IMR-90 (cell line): ENCODE measurements at regions not wholly inside any gene's neighbourhood (a gene's known extent, or its start where the extent isn't known, plus 50 kb on each side); places are given as distances from the start of the nearest gene placed in this dataset.

Experiments used
- ATAC-seq: fragments of 200-7000 bp; cut with Tn5 transposase; 2 replicates; pipeline ENCODE4 v1.9.1; 2020; ENCODE audit warnings: low read depth, mild to moderate bottlenecking, moderate library complexity
- BruUV-seq: library from RNA; stranded (reverse); fragments of 400-500 nt; replicated peaks from 2 replicates; lab custom pipeline; 2021; lab: Mats Ljungman, UMichigan
- CTCF ChIA-PET: fragments of 300-600 bp; formaldehyde crosslinking; extraction: SDS; loops from one replicate; lab custom pipeline; 2021; ENCODE audit warnings: antibody characterized with exemption; lab: Yijun Ruan, JAX
- POLR2A ChIA-PET: fragments of 300-600 bp; sonication (Branson Sonifier 250); formaldehyde crosslinking; loops from one replicate; lab custom pipeline; 2022; ENCODE audit warnings: antibody characterized with exemption; ENCODE audit not compliant: unreplicated experiment; lab: Charles Lee
- DNase-seq: peaks from one replicate; pipeline ENCODE4 v3.0.0; 2013
- H2AFZ ChIP-seq: replicated peaks from 2 replicates; pipeline ENCODE3; 2013; ENCODE audit warnings: low read length, mild to moderate bottlenecking; ENCODE audit not compliant: poor library complexity
- H2AK5ac ChIP-seq: 2 replicates; pipeline ENCODE4 v1.6.1; 2013; ENCODE audit warnings: low read depth, low read length, inconsistent platforms
- H2AK9ac ChIP-seq: replicated peaks from 2 replicates; pipeline ENCODE3; 2013; ENCODE audit warnings: mild to moderate bottlenecking, low read depth, low read length, moderate library complexity; ENCODE audit not compliant: poor library complexity
- H2BK120ac ChIP-seq: 2 replicates; pipeline ENCODE4 v1.6.1; 2013; ENCODE audit warnings: low read depth, low read length, inconsistent platforms
- H2BK15ac ChIP-seq: 3 replicates; pipeline ENCODE4 v1.6.1; 2013; ENCODE audit warnings: low read depth, low read length, inconsistent platforms
- H2BK20ac ChIP-seq: 2 replicates; pipeline ENCODE4 v1.6.1; 2013; ENCODE audit warnings: low read depth, mild to moderate bottlenecking, inconsistent platforms, low read length, moderate library complexity
- H2BK5ac ChIP-seq: 2 replicates; pipeline ENCODE4 v1.6.1; 2013; ENCODE audit warnings: mild to moderate bottlenecking, low read depth, low read length, inconsistent platforms; ENCODE audit not compliant: poor library complexity, severe bottlenecking
- H3K14ac ChIP-seq: replicated peaks from 2 replicates; pipeline ENCODE4 v1.6.1; 2013; ENCODE audit warnings: low read depth, low read length, inconsistent platforms
- H3K18ac ChIP-seq: 2 replicates; pipeline ENCODE4 v1.6.1; 2013; ENCODE audit warnings: low read depth, low read length, control low read depth
- H3K23ac ChIP-seq: 2 replicates; pipeline ENCODE4 v1.6.1; 2013; ENCODE audit warnings: low read depth, low read length, inconsistent platforms
- H3K27ac ChIP-seq: 2 replicates; pipeline ENCODE4 v1.5.1; 2013; ENCODE audit warnings: mild to moderate bottlenecking, control low read depth, low read length; ENCODE audit not compliant: insufficient read depth
- H3K27me3 ChIP-seq: 2 replicates; pipeline ENCODE4 v1.6.1; 2013; ENCODE audit warnings: low read length; ENCODE audit not compliant: control insufficient read depth, insufficient read depth
- H3K36me3 ChIP-seq: 2 replicates; pipeline ENCODE4 v1.6.1; 2013; ENCODE audit warnings: low read length, mixed read lengths; ENCODE audit not compliant: control insufficient read depth, insufficient read depth
- H3K4ac ChIP-seq: 2 replicates; pipeline ENCODE4 v1.6.1; 2013; ENCODE audit warnings: low read depth, low read length, inconsistent platforms
- H3K4me1 ChIP-seq: 2 replicates; pipeline ENCODE4 v1.6.1; 2013; ENCODE audit warnings: low read length, mixed read lengths; ENCODE audit not compliant: control insufficient read depth, insufficient read depth
- H3K4me2 ChIP-seq: 2 replicates; pipeline ENCODE4 v1.6.1; 2013; ENCODE audit warnings: low read depth, mild to moderate bottlenecking, control low read depth, low read length, moderate library complexity
- H3K4me3 ChIP-seq: 2 replicates; pipeline ENCODE4 v1.5.1; 2013; ENCODE audit warnings: low read depth, mild to moderate bottlenecking, control low read depth, low read length, moderate library complexity; ENCODE audit not compliant: insufficient read depth
- H3K56ac ChIP-seq: 2 replicates; pipeline ENCODE4 v1.6.1; 2013; ENCODE audit warnings: low read length, inconsistent platforms; ENCODE audit not compliant: insufficient read depth; ENCODE audit errors: extremely low read depth
- H3K79me1 ChIP-seq, 2 experiments: 2 replicates each; pipeline ENCODE4 v1.6.1; 2013; ENCODE audit warnings: low read length in 2 of 2, inconsistent platforms in 1 of 2, low read depth in 1 of 2
- H3K9ac ChIP-seq: 2 replicates; pipeline ENCODE4 v1.6.1; 2013; ENCODE audit warnings: low read depth, low read length, control low read depth
- H3K9me1 ChIP-seq: 2 replicates; pipeline ENCODE4 v1.6.1; 2013; ENCODE audit warnings: low read length, inconsistent platforms; ENCODE audit not compliant: insufficient read depth
- H3K9me3 ChIP-seq: 2 replicates; pipeline ENCODE4 v1.6.1; 2013; ENCODE audit warnings: low read length; ENCODE audit not compliant: control insufficient read depth, insufficient read depth
- H4K20me1 ChIP-seq: 2 replicates; pipeline ENCODE4 v1.6.1; 2013; ENCODE audit warnings: low read length, inconsistent platforms; ENCODE audit not compliant: insufficient read depth
- H4K5ac ChIP-seq: 2 replicates; pipeline ENCODE4 v1.6.1; 2013; ENCODE audit warnings: mild to moderate bottlenecking, low read depth, low read length, control low read depth
- H4K8ac ChIP-seq, 2 experiments: 2 replicates each; pipeline ENCODE4 v1.6.1; 2013; ENCODE audit warnings: low read depth in 2 of 2, low read length in 2 of 2, control low read depth in 1 of 2, inconsistent platforms in 1 of 2
- H4K91ac ChIP-seq: 2 replicates; pipeline ENCODE4 v1.6.1; 2013; ENCODE audit warnings: low read depth, low read length, inconsistent platforms; ENCODE audit not compliant: insufficient read depth
- BHLHE40 ChIP-seq: fragments of 150-350 bp; IDR thresholded peaks from 2 replicates; pipeline ENCODE4 v1.6.1; 2016; ENCODE audit warnings: mild to moderate bottlenecking, low read depth, low read length
- CEBPB ChIP-seq: IDR thresholded peaks from 2 replicates; pipeline ENCODE4 v1.6.1; 2012; ENCODE audit warnings: low read depth, low read length, improper control_type of control experiment
- FOS ChIP-seq: fragments of 150-350 bp; IDR thresholded peaks from 2 replicates; pipeline ENCODE4 v1.6.1; 2016; ENCODE audit warnings: low read depth, low read length
- MAFK ChIP-seq: IDR thresholded peaks from 2 replicates; pipeline ENCODE4 v1.6.1; 2012; ENCODE audit warnings: low read depth, low read length, improper control_type of control experiment
- MAZ ChIP-seq: IDR thresholded peaks from 2 replicates; pipeline ENCODE4 v1.6.1; 2012; ENCODE audit warnings: low read depth, mild to moderate bottlenecking, low read length, improper control_type of control experiment, moderate library complexity, borderline replicate concordance
- MXI1 ChIP-seq: IDR thresholded peaks from 2 replicates; pipeline ENCODE4 v1.6.1; 2012; ENCODE audit warnings: low read depth, mild to moderate bottlenecking, low read length, moderate library complexity, borderline replicate concordance
- NFE2L2 ChIP-seq: fragments of 150-350 bp; IDR thresholded peaks from 2 replicates; pipeline ENCODE4 v1.6.1; 2016; ENCODE audit warnings: low read depth, mild to moderate bottlenecking, low read length
- RAD21 ChIP-seq: IDR thresholded peaks from 2 replicates; pipeline ENCODE4 v1.6.1; 2012; ENCODE audit warnings: low read length, improper control_type of control experiment
- RCOR1 ChIP-seq: IDR thresholded peaks from 2 replicates; pipeline ENCODE4 v1.6.1; 2012; ENCODE audit warnings: mild to moderate bottlenecking, low read length, improper control_type of control experiment; ENCODE audit not compliant: insufficient replicate concordance
- RFX5 ChIP-seq: IDR thresholded peaks from 2 replicates; pipeline ENCODE4 v1.8.0; 2012; ENCODE audit warnings: low read depth, mild to moderate bottlenecking, low read length, moderate library complexity
- SMC3 ChIP-seq: fragments of 150-350 bp; IDR thresholded peaks from 2 replicates; pipeline ENCODE4 v1.6.1; 2016; ENCODE audit warnings: low read depth, mild to moderate bottlenecking, antibody characterized with exemption, low read length, moderate library complexity
- WGBS, 2 experiments: methylation state at CpG; one replicate each; pipeline versions ENCODE4 v1.1.5 to v1.1.7; 2013; ENCODE audit warnings: missing lambda C conversion rate in 2 of 2; ENCODE audit not compliant: insufficient read length in 1 of 2; ENCODE audit errors: extremely low coverage in 2 of 2; 5-methylcytosine and 5-hydroxymethylcytosine counted together
- dilution Hi-C: fragments of 300-500 bp; cut with HindIII; formaldehyde crosslinking; loops from one replicate; pipeline ENCODE4 v1.14.3; 2018; ENCODE audit warnings: low sequenced_read_pairs; ENCODE audit not compliant: unreplicated experiment
- in situ Hi-C: fragments of 300-500 bp; cut with MboI; formaldehyde crosslinking; loops from 3 replicates; pipeline ENCODE4 v1.14.3; 2019; ENCODE audit warnings: low sequenced_read_pairs, inconsistent platforms, mixed read lengths
- intact Hi-C: fragments of 100-400 bp; cut with micrococcal nuclease; formaldehyde crosslinking; loops from 2 replicates; pipeline ENCODE4 v1.10.0; 2022
- TF ChIP-seq, protein P1 (sequence below): conservative IDR thresholded peaks from 2 replicates; pipeline ENCODE4 v1.5.1; 2012; ENCODE audit warnings: mild to moderate bottlenecking, low read depth, low read length, improper control_type of control experiment
- TF ChIP-seq, protein P2 (sequence below): fragments of 150-350 bp; IDR thresholded peaks from 2 replicates; pipeline ENCODE4 v1.6.1; 2017; ENCODE audit warnings: mild to moderate bottlenecking, antibody characterized with exemption, low read length, low read depth

DNA sequence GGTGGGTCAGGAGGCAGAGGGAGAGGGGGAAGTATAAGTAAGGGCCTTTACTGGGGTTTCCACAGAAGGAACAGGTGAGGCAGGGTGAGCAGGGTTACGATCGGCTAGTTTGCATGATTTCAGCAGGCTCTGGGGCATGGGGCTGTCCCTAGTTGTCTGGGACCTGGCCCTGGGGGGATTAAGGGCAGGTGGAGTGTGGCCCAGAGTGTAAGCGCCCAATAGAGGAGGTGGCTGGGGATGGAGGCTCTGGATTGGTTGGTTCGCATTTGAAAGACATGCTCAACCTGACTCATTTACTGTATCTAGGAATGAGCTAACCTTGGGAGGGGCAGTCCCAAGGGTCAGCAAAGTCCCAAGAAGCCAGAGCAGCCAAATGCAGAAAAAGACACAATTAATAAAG lies 230.3 kb downstream of the MAP2K4 start:
- Histone ChIP-seq H2BK120ac (no peak overlapping the region), H3K27ac (no peak overlapping the region), H3K4ac (no peak overlapping the region), H4K5ac (no peak overlapping the region), H3K56ac (no peak overlapping the region), H2BK5ac (no peak overlapping the region), H4K8ac (no peak overlapping the region), H3K9me1 (no peaks in the 10 kb centered on the region), H3K36me3 (no peaks in the 10 kb centered on the region), H3K9me3 (no peaks in the 10 kb centered on the region), H3K9ac (no peak overlapping the region), H3K79me1 (no peaks in the 10 kb centered on the region), H2AK9ac (no peak overlapping the region), H4K91ac (no peak overlapping the region), H3K4me2 (no peak overlapping the region), H2BK20ac (no peak overlapping the region), H2BK15ac (no peak overlapping the region), H4K20me1 (no peaks in the 10 kb centered on the region), H2AK5ac (no peak overlapping the region), H3K18ac (no peak overlapping the region), H3K4me1 (peaks cover 4% of the 10 kb centered on the region), H2AFZ (no peak overlapping the region), H3K23ac (no peak overlapping the region), H3K14ac (no peak overlapping the region), H3K27me3 (peaks cover 2% of the 10 kb centered on the region; the same call in 1 of the 2 replicates), H3K4me3 (no peak overlapping the region)
- intact Hi-C loops (no loop called here), in situ Hi-C loops (loop anchor here (5.0 to 10.0 kb wide), 3 partner anchors 294 to 751 kb away; no protein-coding TSS in a partner anchor), dilution Hi-C loops (no loop called here)
- no peak for ATAC-seq
- BruUV-seq, result no TSS peak
- WGBS, 2 experiments, result 100% methylated on average over 1 of the region's 4 CpGs; no CpG with 5 or more reads in 1 of the 2 experiments
- TF ChIP-seq MAZ, result no peak
- no peak for TF ChIP-seq RAD21
- TF ChIP-seq MAFK, result no peak
- TF ChIP-seq BHLHE40, result no peak
- no peak for TF ChIP-seq FOS
- TF ChIP-seq RFX5, result no peak
- no peak for TF ChIP-seq NFE2L2
- TF ChIP-seq SMC3, result no peak
- TF ChIP-seq, protein P1, sequence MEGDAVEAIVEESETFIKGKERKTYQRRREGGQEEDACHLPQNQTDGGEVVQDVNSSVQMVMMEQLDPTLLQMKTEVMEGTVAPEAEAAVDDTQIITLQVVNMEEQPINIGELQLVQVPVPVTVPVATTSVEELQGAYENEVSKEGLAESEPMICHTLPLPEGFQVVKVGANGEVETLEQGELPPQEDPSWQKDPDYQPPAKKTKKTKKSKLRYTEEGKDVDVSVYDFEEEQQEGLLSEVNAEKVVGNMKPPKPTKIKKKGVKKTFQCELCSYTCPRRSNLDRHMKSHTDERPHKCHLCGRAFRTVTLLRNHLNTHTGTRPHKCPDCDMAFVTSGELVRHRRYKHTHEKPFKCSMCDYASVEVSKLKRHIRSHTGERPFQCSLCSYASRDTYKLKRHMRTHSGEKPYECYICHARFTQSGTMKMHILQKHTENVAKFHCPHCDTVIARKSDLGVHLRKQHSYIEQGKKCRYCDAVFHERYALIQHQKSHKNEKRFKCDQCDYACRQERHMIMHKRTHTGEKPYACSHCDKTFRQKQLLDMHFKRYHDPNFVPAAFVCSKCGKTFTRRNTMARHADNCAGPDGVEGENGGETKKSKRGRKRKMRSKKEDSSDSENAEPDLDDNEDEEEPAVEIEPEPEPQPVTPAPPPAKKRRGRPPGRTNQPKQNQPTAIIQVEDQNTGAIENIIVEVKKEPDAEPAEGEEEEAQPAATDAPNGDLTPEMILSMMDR, result no peak
- no peak for TF ChIP-seq CEBPB
- no peak for TF ChIP-seq RCOR1
- TF ChIP-seq, protein P2, sequence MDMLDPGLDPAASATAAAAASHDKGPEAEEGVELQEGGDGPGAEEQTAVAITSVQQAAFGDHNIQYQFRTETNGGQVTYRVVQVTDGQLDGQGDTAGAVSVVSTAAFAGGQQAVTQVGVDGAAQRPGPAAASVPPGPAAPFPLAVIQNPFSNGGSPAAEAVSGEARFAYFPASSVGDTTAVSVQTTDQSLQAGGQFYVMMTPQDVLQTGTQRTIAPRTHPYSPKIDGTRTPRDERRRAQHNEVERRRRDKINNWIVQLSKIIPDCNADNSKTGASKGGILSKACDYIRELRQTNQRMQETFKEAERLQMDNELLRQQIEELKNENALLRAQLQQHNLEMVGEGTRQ, result no peak
- no peak for TF ChIP-seq MXI1
- ChIA-PET POLR2A (no interaction called here), CTCF (no interaction called here)
- no peak for DNase-seq
